CMK (cell line): ENCODE measurements at regions not wholly inside any gene's neighbourhood (a gene's known extent, or its start where the extent isn't known, plus 50 kb on each side); places are given as distances from the start of the nearest gene placed in this dataset.

Experiments
- DNase-seq: peaks from one replicate; pipeline ENCODE4 v3.0.0-alpha.2; 2010; ENCODE audit warnings: low read depth

DNA sequence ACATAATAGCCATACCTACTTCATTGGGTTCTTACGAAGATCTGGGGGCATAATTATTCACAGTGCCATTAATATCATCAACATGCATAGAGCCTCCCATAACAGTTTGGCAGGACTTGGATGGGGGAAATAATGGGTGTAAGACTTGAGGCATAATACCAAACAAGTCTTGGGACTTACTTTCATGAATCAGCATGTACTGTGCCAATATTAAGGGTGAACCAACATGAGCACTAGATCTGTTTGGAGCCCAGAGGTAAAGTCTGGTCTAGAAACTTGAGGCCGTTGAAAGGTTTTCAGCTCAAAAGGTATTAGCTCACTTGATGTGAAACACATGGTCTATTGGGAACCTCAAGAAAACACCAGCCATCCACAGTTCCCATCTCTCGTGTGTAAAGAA lies 56.7 kb upstream of the ZC3H11B start:
- no peak for DNase-seq

DNA sequence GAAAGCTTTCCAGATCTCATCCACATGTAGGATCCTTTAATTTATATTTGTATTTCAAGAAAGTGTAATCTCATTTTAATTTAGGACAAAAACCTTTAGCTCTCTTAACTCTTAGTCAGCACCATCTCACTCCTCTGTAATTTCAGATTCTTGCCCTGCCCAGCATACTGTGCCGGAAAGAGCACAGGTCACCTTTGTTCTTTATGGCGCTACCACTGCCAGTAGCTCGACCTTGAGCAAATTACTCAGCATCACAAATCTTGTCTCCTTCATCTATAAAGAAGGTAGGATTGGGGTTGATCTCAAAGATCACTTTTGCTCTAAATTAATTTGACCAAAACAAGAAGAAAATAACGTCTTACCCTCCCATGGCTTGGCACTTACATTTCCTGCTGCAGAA lies 56.1 kb upstream of the ZC3H11B start:
- DNase-seq: no peak

DNA sequence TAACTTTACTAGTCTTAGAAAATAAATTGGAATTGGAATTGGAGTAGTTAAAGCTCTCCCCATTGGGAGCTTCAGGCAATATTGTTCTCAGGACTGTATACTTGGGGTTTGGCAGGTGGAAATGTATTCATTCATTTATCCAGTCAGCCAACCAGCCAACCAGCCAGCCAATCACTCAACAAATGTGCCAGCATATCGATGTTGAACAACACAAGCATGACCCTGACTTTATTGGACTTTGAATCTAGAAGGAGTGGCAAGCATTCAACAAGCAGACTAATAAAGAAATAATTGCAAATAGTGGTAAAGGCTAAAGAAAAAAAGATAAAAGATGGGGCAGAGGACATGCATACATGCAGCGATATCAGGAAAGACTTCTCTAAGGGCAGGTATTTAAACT lies 55.5 kb upstream of the ZC3H11B start:
- DNase-seq: no peak

- DNase-seq: no peak
Measured at GRCh38 chr1:219666242-219666641, 53.3 kb upstream of the ZC3H11B start.

GRCh38 chr1:219665089-219665488 lies 52.2 kb upstream of the ZC3H11B start:
- DNase-seq: no peak

GRCh38 chr1:219664310-219665029 lies 51.6 kb upstream of the ZC3H11B start:
- DNase-seq: no peak
